Left renal cortex interstitium (tissue), 4 donors: ENCODE measurements at regions not wholly inside any gene's neighbourhood (a gene's known extent, or its start where the extent isn't known, plus 50 kb on each side); places are given as distances from the start of the nearest gene placed in this dataset.

ENCODE experiments used
- DNase-seq, 4 donors: peaks; one replicate each; pipeline ENCODE4 v3.0.0-alpha.2; 2013; ENCODE audit warnings: low read depth in 4 of 4, low spot score in 2 of 4, missing footprints in 1 of 4

GRCh38 chr1:69122373-69122772 lies 445.3 kb upstream of the LRRC7 start:
- no peak for DNase-seq

- DNase-seq = no peak
Measured at GRCh38 chr1:69123486-69123885, 444.2 kb upstream of the LRRC7 start.

DNA sequence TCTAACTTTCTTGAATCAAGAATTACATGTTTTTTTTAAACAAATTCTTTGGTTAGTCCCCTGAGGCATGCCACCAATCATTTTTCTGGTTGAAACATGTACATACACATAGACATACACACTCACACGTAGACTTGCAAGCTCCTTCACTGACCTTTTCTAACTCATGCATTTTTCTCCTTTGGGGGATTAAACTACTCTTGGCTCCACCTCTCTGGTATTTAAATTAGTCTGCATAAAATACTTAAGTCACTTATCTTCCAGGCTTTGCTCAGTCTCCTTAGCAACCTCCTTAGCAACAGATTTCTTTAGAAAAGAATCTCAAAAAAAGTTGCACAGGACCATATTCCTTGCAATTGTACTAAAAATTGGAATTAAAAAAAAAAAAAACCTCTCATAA lies 440.9 kb upstream of the LRRC7 start:
- no peak for DNase-seq

GRCh38 chr1:69128204-69128603 lies 439.5 kb upstream of the LRRC7 start:
- no peak for DNase-seq

- DNase-seq = no peak
Measured at GRCh38 chr1:69129538-69129937, 438.2 kb upstream of the LRRC7 start.

DNA sequence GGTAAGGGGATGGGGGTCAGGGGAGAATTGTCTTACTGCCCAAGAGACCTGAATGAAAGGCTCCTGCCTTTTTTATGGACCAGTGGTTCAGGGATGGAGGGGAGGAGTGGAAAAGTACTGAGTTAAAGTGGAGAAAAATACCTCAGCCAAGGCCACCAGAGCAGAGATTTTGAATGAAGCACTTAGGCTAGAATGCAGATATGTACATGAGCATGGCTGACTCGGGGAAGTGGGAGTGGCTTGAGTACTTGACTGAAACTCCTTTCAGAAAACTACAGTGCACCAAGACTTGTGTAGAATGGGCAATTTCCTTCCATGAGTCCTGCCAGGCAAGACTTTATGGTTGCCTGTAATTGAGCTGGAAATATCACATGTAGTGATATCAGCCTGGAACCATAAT lies 429.6 kb upstream of the LRRC7 start:
- DNase-seq = no peak

GRCh38 chr1:69139007-69139406 lies 428.7 kb upstream of the LRRC7 start:
- DNase-seq = no peak

DNA sequence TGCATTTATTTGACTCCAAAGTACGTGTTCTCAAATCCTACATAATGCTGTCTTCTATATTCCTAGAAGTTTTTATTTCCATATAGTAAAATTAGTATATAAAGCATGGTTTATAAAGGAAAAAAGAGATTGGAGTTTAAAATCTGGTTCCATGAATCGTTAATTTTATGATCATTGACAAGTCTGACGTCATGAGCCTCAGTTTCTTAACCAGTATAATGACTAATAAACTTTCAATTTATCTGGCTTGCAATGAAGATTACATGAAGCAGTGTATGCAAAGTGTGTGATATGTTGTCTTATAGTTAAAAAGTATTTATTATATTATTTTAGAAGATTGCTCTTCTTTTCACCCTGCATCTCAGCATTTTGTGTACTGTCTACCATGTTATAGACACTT lies 421.4 kb upstream of the LRRC7 start:
- DNase-seq = no peak

DNA sequence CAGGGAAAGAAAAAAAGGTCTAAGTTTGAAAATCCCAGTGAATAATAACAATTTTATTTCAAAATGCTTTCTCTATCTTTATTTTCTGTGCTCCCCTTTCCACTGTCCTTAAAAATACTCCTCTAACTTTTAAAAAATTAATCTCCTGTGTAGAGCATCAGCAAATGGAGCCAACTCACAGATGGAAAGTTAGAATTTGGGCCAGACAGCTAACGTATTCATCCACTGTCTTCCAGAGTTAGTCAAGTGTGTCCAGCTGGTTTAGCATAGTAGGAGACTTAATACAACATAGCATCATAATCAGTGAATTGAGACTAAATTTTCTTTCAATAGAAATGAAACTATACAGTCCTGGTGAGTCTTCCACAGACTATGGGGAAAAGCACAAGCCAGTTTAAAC lies 419.0 kb upstream of the LRRC7 start:
- no peak for DNase-seq

GRCh38 chr1:69157046-69157756 lies 410.5 kb upstream of the LRRC7 start:
- no peak for DNase-seq

DNA sequence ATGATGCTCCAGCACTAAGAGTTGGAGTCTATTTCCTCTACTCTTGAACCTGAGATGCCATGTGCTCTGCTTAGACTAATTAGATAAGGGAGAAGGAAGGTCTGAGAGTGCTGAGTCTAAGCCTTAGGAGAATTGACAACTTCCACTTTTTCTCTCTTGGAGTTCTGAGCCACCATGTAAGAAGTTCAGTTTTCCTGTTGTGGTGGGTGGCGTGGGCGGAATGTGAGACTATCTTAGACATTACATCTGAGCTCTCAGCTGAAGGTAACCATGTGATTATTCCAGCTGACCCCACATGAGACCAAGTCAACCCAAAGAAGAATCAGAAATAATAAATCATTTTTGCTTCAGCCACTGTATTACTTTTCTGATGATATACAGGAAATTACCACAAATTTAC lies 404.5 kb upstream of the LRRC7 start:
- no peak for DNase-seq

DNA sequence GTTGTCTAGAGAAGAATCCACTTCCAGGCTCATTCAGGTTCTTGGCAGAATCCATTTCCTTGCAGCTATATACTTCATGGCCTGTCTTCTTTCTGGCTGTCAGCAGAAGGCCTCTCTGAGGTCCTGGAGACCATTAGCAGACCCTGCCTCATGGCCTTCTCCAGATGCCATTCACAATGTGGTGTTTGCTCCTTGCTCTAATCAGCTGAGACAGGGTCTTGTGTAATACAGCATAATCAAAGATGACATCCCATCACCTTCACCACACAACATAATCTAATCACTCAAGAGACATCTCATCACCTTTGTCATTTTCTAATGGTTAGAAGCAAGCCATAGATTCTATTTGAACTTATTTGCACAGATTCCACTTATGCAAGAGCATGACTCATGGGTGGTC lies 403.9 kb upstream of the LRRC7 start:
- DNase-seq = no peak

DNA sequence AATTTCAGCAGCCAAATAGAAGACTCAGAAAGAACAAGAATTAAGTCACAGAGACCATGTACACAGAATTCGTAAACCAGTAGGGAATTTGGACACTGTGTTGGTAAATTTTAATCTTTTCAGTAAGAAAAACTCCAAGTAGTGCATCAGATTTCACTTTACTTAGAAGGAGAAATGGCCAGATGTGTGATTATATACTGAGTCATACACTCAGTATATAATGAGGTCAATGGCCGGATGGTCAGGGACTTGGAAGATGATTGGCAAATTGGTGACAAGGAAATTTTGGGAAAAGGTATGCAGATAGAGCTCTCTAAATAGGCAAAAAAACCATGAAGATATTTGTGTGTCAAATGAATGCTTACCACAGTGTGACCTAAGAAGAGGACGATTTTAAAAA lies 399.8 kb upstream of the LRRC7 start:
- DNase-seq = no peak

DNA sequence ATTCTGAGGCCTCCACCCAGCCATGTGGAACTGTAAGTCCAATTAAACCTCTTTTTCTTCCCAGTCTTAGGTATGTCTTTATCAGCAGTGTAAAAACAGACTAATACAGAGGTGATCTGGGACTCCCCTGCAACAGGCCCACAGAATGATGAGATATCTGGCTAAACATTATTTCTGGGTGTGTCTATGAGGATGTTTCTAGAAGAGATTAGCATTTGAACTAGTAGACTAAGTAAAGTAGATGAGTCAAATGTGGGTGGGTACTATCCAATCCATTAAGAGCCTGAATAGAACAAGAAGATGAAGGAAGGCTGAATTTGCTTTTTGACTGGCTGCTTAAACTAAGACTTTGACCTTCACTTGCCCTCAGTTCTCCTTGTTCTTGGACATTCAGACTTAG lies 396.5 kb upstream of the LRRC7 start:
- no peak for DNase-seq

- DNase-seq = no peak
Measured at GRCh38 chr1:69172003-69173000, 395.4 kb upstream of the LRRC7 start.

DNA sequence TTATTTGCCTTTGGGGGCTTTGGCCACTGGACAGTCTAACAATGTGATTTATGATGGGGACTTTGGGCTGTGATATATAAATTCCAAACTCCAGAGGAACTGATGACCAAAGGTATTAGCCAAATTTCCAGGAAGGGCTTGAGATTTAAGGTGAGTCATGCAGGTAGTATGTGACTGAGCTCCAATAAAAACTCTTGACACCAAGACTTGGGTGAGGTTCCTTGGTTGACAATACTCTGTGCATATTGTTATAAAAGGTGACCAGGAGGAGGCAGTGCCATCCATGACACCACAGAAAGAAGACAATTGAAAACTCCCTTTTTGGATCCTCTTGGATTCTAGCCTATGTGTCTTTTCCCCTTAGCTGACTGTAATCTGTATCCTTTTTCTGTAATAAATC lies 392.7 kb upstream of the LRRC7 start:
- no peak for DNase-seq

DNA sequence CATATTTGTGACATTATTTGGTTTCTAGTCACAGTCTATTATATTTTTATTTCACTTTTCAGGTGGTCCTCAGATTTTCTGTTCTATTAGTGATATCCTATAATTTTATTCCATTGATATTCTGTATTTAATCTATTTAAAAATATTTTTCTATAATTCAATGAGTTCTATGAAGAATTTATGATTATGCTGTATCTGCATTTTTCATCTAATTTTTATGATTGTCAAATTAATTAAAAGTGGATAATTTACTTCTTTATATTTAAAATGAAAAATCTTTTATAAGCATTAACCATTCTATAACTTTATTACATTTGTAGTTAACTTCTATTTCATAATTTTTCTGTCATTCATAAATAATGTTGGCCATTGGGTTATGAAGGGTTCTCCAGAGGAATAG lies 387.4 kb upstream of the LRRC7 start:
- DNase-seq = no peak

GRCh38 chr1:69185378-69185777 lies 382.3 kb upstream of the LRRC7 start:
- no peak for DNase-seq

DNA sequence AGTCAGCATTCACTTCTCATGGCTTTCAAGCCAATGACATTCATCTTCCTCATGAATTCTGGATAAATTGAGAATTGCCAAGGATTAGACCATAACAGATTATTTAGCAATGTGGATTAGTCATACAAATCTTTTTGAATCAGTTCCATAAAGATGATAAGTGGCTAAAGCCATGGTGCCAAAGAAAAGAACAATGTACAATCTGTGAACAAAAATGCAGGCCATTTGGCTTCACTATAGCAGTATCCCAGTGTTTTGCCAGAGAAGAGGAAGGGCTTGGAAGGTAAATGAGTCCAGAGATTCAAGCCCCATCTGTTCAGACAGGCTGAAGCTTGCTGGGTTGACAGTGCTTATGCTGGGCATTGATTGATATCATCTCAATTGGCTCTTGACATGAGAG lies 376.4 kb upstream of the LRRC7 start:
- no peak for DNase-seq

- DNase-seq = no peak
Measured at GRCh38 chr1:69195136-69195535, 372.6 kb upstream of the LRRC7 start.

- DNase-seq = no peak
Measured at GRCh38 chr1:69196071-69196470, 371.7 kb upstream of the LRRC7 start.

DNA sequence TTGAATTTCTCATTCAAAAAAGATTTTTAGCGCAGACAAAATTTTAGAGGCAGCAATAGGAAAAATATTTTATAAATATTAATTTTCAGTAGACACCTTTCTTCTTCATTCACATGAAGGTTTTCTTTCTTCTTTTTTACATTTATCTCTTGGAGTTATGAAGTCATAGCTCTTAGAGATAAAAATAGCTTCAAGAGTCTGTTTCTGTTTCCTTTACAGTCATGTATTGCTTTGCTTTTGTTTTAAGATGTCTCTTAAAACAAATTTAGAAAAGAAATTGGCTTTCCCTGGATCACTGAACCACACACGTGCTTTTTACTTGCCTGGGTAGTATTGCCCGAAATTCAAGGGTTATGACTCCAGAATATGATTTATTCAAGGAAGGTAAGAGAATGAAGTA lies 369.9 kb upstream of the LRRC7 start:
- no peak for DNase-seq
